ENCODE measurements at regions not wholly inside any gene's neighbourhood (a gene's known extent, or its start where the extent isn't known, plus 50 kb on each side); places are given as distances from the start of the nearest gene placed in this dataset.

DNA sequence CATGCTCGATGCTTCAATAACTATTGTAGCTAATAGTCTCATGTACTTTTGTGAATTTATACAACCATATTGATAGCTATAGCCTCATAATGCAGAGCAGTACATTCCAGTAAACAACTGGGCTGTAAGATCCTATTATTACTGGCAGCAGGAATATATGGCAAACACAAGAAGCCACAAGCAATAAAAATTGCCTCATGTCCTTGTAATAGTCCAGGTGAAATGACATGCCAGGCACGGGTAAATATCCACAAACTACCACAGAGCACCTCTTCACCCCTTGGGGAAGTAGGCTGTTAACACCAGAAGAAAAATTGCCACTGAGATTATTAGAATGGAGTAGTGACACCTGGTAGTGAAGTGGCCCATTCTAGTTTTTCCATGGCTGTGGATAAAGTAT, 158.3 kb downstream of the MTX2 start:
- DNase-seq = no peak

DNA sequence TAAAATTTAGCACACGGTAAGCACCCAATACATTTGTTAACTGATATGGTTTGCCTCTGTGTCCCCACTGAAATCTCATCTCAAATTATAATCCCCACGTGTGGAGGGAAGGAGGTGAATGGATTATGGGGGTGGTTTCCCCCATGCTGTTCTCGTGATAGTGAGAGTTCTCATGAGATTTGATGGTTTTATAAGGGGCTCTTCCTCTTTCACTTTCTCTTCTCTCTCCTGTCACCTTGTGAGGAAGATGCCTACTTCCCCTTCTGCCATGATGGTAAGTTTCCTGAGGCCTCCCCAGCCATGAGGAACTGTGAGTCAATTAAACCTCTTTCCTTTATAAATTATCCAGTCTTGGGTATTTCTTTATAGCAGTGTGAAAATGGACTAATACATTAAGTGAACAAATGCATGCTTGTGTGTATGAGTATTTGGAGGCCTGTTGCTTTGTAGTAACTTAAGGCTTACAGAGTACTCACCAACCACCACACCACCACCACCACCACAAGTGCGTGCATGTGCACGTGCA, 159.8 kb downstream of the MTX2 start:
- peak; percentile 20 for DNase-seq

DNA sequence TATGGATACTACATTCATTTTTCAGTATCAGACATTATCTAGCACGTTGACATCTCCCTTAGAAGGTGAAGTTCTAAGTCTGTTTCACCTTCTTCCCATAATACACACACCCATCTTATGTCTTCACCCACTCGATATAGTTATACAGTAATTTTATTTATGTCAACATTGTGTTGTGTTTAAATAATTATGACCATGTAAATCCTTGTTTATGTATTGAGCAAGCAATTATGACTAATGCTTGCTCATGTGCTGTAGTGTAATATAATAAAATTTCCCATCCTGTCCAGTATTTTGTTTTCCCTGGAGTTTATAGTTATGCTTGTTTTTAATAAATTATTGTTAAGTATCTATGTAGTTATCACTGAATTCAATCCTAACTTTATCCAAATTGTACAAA, 163.2 kb downstream of the MTX2 start:
- no peak for DNase-seq

DNA sequence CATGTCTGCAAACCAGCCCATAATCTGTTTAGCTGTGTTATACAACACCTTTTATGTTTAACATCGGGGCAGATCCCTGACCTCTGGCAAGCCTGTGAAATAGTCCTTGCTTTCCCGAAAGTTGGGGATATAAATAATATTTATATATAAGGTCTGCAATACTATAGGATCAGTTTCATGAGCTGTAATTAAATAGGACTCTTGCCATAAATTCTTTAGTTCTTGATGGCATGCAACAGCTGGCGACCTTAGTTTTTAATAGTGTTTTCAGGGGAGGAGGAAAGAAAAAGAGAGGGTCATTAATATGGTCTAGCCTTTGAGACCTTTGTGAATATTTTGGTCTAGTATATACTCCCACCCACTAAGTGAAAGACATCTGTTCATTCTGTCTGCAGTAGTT, 166.5 kb downstream of the MTX2 start:
- DNase-seq = no peak

DNA sequence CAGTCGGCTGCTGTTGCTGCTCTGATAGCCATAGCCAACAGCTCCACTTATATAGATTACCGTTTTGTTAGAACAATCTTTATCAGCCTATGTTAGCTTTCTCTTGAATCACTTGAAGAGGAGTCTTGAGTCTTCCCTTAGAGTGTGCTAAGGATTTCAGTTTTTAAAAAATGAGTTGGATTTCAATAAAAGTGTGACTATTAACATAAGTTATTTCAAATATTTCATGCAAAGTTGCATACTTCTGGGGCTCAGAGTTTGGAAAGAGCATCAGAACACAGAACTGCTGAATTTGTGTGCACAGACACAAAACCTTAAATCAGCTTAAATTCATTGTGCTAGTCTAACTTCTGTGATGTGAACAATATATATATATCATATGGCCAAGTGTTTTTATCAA, 174.7 kb downstream of the MTX2 start:
- DNase-seq = no peak

DNA sequence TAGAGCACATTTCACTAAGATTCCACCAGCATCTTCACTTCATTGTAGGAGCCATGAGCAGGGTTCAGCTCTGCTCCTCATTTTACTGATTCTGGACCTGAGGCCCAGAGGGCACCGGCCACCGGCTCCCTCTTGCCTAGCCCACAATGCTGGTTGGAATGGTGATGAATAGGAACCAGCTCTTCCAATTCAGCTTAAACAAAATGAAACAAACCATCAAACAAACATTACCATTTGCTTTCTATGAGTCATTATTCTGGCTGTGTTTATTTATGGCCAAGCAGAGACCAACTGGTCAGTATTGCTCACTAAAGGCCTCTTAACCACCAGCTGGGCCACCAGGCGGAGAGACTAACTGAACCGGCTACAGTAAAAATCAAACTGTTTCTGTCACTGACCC, 176.7 kb downstream of the MTX2 start:
- no peak for DNase-seq

DNA sequence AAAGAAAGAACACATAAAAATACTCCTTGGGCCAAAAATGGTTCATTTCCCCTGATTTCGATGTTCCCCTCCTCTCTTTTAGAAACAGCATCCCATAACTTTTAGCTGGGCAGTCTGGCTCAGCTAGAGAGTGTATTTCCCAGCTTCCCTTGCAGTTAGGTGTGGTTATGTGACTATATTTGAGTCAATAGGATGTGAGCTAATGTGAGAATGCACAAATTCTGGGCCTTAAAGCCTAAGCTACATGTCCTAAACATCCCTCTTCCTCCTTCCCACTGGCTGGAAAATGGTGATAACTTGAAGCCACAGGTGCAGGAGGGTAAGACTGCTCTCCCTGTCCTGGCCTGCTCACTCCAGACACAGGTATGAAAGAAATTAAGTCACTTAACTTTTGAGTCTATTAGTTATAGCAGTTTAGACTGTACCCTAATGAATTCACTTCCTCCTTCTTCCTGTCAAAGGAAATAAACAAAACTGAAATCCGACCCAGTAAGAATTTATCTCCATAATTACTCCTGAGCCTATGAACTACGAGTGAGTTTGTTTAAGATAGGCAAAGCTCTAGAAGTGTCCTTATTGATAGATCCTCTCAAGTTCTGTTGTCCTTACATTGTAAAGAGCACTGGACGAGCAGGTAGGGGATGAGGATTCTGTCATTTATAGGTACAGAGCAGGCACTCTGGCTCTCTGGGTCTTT, 177.6 kb downstream of the MTX2 start:
- DNase-seq = no peak

DNA sequence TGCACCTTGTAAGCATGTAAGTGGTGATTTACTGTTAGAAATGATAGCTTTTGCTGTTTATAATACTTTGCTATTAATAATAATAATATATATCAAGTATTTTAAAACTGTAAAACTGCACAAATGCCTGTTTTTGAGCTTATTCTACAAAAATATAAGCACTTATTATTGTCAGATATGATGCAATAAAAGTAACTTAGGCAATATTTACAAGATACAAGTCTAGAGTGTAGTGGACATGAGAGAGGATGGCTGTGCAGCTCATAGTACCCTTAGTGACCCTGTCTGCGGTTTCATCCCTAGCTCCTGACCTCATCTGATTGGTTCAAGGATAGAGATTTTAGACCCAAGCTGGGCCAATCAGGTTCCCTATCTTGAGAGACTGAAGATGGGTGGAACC, 178.4 kb downstream of the MTX2 start:
- DNase-seq = no peak

DNA sequence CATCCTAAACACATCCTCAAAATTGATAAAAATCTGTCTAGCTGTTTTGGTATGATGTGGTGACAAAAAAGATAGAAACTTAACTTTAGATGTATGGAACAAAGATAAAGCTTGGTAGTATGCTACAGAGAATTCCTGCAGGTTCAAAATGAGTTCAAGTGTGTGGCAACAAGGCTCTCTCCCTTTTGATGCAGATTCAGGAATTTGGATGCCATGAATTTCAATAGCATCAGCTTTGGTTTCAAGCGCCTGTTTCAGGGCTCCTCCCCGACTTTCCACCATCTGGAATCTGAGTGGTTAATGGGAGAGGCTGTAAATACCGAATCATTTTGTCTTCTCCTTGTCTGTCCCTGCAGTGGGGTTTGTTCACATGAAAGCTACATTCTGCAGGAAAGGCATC, 180.6 kb downstream of the MTX2 start:
- DNase-seq = no peak

DNA sequence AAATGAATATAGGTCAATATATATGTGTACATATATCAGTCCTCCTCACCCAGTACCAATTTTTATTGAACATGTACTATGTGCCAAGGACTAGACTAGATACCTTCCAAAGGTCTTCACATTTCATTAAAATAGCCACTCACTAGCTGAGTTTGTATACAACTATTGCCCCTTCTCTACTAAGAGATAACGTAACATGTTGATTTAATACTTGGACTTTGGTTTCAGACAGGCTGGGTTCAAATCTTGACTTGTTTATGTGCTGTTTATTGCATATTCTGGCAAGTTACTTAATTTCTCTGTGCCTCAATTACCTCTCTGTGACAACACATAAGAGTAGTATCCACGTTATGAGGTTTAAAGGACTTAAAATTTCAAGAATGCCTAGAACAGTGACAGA, 184.5 kb downstream of the MTX2 start:
- DNase-seq = no peak

DNA sequence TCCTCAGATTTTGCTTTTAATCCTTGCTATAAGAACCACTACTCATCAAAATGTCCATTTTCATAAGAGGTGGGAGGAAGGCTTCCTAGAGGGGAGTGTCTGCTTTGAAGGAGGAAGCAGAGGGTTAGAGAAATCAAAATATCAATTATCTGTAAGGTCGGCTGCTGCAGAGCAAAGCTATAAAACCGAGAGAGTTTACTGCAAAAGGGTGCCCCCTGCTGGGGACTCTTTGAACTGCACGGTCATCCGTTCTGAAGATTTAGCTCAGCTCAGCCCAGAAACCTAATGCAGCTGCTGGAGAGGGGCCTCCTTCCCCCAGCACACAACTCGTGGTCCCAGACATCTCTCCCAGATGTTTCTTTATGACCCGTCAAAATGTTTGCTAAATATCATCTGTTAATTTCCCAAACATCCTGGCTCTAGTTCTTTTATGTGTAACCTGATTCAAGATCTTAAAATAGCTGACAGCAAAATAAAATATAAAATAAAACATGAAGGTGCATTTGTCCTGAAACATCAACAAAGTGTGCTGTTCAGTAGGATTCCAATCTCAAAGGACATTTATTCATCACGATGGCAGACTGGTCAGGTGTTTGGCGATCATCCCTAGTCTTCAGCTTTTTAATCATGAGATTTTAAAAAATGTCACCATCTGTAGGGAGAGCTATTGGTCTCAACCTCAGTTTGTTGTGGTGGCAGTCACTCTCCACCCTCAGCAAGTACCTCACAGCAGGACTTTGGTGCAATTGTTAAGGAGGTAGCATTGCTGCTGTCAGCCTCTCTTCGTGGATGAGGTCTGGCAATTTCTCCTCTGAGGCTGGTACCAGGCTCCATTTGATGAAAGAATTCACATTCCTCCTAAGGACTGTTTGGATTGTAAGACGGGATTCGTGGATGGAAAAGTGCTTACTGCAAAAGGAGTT, 185.9 kb downstream of the MTX2 start:
- peak; percentile 15 for DNase-seq

DNA sequence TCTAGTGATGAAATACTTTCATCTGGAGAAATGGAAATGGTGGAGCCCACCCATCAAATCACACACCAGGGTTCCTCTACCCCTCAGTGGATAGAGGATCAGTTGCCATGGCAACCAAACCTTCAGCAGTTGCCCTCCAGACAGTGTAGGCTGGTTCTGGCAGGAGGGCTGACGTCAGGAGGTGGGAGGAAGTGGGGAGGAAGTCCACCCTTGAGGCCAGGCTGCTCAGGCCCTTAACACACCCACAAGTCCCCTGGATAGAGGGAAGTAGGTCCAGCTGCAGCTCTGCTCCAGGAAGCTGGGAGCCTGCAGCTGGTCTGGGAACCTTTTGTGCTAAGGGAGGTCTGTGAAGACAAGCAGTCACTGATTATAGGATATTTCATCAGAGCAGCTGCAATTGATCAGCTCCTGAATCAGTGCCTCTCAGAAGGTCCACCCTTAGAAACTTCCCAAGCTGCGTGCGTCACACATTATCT, 186.6 kb downstream of the MTX2 start:
- DNase-seq = no peak

DNA sequence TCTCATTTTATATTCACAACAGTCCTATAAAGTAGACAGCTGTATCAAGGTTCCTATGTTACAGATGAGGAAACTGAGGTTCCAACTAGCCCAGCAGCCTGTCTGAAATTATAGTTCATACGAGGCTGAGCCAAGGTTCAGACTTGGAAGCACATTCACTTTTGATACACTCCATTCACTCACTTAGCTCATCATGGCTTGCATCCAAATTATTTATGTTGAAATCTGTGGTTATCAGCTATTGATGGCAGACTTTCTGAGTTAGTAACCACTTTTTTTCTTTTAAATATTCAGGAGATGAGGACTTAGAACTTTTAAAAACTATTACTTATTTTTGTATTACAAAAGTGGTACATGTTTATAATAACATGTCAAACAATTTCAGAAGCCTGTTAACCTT, 188.2 kb downstream of the MTX2 start:
- DNase-seq = no peak

DNA sequence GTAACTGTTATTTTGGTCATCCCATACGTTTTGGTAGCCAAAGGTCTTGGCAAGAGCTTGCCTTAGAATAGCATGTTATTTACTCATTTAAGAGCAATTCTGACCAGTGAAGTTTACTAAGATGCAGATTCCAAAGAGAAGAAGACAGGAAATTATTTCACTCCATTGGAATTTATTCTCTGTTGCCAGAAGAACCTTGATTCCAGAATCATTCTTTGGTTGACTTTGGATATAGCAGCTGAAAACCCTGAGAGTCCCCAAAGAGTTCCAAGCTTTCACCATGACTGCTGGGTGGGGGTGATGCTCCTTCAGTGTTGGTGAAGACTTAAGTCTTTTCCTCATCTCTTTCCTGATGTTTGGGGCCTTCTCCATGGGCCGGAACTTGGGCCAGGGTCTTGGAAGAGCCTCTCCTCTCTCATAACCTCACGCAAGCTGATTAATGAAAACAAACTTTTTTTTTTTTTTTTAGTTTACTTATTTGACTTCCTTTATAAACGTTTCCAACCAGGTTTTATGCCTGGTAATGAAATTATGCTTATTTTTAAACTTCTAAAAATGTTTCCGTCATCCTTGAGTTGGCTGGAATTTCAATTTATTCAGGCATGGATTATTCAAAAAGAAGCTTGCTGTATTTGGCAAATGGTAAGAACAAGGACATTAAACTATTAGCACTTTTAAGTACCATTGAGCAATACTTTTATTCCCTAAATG, 192.0 kb downstream of the MTX2 start:
- DNase-seq = no peak

DNA sequence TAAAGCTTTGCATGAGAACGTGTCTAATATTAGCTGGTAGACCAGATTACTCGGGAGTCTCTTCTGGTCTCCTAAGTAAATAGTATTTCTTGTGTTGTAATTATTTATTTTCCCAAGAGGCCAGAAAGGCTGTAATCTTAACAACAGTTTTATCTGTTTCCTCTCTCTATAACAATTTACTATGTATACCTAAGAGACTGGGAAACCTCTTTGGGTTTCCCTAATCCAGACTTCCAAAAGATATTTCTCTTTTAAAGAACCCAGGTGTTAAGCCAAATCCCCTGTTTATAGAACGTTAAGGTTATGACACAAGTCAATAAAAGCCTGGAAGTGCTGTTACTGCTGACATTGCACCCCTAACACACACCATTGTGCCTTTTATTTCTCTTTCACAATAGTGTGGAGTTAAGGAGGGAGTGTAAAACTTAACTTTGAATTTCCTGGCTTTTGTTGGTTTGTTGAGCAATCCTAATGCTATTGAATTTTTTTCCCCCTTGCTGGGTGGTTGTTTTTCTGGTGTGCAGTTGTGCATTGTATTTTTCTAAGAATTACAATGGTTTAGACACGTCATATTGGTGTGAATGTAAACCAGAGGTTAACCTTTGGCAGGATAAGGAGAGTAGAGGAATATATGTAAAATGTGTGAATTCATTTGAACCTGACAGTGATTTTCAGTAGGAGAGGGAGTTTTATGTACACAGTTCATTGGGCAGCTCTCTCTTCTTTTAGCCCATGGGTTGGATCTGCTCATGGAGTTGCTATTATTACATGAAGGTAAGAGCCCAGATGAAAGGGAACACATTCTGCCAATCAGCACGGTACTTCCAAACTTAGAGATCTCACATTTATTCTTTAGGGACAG, 192.8 kb downstream of the MTX2 start:
- DNase-seq = no peak

DNA sequence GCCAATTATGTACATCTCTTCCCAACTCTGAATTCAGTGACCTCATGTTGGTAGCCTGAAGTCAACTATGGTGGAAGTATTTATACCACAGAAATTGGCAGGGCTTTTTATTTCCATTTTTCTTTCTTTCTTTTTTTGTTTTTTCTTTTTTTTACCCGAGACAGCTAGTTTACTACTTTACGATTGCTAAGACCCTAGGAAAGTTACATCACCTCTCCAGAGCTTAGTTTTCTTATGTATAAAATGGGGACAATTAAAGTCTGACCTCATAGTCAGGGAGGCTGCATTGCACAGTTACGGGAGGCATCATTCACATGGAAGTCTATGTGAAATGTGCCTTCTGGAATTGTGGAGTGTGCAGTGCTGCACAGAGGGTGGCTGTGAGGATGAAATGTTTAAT, 194.3 kb downstream of the MTX2 start:
- DNase-seq = no peak

DNA sequence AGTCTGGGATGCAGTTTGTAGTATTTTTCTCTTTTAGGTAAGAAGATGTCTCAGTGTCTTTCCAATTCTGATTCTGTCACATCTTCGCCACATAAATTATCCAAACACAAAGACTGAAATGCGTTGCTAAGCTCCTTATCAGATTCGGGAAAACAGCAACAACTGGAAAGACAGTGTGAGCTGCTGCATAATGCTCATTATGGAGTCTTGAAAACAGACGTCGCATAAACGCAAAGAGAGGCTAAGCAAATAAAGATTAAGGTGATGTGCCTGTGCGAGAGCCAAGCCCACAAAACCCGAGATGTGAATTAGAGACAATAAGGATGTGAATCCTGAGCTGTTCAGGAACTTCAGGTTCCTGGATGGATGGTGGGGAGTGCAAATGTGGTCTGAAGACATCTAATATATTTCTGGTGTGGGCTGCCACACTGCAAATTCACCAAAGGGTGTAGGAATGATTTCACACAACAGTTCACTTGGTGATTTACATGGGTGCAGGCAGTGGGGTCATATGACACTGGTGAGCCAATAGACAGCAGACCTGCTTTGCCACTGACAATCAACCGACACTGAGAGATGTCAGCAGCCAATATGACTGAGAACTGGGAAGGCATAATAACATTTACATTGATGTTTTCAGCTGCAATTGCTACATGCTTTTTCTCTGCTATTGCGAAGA, 195.8 kb downstream of the MTX2 start:
- no peak for DNase-seq

DNA sequence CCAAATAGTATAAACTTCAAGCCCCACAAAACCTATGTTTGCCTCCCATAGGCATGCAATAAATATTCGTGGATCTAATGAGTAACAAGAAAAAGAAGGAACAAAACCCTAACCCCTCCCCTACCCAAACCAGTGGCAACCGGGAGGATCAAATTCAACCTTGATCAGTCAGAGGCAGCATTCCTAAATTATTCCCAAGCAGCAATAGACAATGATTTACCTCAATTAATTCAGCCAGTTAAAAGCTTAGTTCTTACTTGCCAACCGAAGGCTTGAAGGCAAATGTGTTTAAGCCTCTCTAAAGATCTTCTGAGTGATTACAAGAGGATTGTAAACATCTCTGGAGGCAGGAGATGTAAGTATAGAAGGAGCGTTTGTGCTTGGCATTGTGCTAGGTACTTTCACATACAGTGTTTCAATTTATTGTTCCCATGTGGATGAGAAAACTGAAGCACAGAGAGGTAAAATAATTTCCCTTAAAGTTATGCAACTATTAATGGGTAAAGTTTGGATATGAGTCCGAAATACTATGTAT, 197.7 kb downstream of the MTX2 start:
- DNase-seq = no peak

DNA sequence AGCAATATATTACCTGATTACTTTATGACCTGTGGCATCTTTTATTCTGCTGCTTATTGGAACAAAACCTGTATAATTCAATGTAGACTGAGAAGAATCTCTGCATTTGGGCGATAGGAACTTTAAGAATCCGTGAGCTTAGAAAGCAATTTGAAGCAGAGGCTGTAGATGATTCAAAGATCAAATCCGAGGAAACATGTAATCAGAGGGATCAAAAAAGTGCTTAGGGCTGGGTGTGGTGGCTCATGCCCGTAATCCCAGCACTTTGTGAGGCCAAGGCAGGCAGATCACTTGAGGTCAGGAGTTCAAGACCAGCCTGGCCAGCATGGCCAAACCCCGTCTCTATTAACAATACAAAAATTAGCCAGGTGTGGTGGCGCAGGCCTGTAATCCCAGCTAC, 198.4 kb downstream of the MTX2 start:
- no peak for DNase-seq

DNA sequence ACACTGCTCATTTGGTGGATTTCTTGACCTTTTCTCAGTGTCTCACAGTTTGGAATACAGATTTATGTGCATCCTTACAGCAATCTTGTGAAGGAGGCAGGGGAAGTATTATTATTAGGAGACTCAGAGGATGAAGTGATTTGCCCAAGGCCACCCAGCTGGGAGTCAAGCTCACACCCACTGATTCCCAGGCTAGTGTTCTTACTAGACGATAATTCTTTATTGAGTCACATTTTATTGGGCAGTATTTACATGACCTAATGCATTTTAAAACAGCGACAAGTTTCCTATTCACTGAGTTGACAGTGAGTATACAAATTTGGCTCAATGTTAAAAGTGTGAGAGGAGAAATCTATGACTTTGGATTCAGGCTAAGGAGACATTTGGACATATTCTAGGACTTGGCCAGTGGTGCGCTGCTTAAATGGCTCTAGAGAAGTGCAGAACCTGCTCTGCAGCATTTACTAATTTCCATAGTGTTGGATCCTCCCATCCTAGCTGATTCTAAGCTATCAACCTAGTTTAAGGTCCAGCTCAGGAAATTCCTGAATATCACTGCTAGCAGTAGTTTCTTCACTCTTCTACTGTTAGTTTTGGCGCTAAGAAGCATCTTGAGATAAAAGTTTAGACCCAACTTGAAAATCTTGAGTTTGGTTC, 199.3 kb downstream of the MTX2 start:
- no peak for DNase-seq

DNA sequence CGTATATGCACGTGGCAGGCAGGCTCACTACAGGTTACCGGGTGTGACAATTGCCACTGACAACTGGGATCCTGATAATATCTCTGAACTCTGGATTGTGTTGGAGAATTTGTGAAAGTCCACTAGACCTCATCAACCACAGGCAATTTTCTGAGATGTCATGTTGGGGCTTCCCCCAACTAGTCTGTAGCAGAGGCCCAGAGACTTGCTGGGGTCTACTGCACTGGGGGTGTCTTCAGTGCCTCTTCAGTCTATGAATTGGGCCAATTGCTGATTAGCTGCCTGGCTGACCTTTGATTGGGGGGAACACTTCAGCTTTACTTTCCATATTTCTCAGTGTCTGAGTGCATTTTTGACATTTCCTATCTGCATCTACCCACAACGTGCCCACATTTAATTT, 201.5 kb downstream of the MTX2 start:
- no peak for DNase-seq

All from GDM1 (cell line).